HEK293 (cell line): ENCODE measurements at regions not wholly inside any gene's neighbourhood (a gene's known extent, or its start where the extent isn't known, plus 50 kb on each side); places are given as distances from the start of the nearest gene placed in this dataset.

Experiments
- CTCF ChIA-PET: fragments of 350-600 bp; formaldehyde crosslinking; extraction: SDS; loops from one replicate; lab custom pipeline; 2021; ENCODE audit warnings: antibody characterized with exemption; lab: Yijun Ruan, JAX
- POLR2A ChIA-PET: fragments of 300-600 bp; formaldehyde crosslinking; extraction: SDS; loops from one replicate; lab custom pipeline; 2020; ENCODE audit warnings: antibody characterized with exemption, inconsistent platforms; lab: Yijun Ruan, JAX
- H3K27ac ChIP-seq: fragments of 200-500 bp; sonication (Bioruptor generic); 2 replicates; pipeline ENCODE4 v1.5.1; 2014; ENCODE audit warnings: low read depth, low read length, control low read depth, inconsistent platforms; ENCODE audit errors: extremely low read depth
- H3K36me3 ChIP-seq, 2 experiments: fragments of 200-500 bp in 1 of 2; sonication (Bioruptor generic) in 1 of 2; 1 replicate in 1 of 2; 2 replicates in 1 of 2; pipeline ENCODE4 v1.5.1; 2014 to 2017; ENCODE audit warnings: inconsistent platforms in 2 of 2, low read length in 2 of 2; ENCODE audit not compliant: control insufficient read depth in 2 of 2, insufficient read depth in 1 of 2
- H3K4me1 ChIP-seq: fragments of 200-500 bp; sonication (Bioruptor generic); 2 replicates; pipeline ENCODE4 v1.5.1; 2014; ENCODE audit warnings: mild to moderate bottlenecking, low read length, inconsistent platforms; ENCODE audit not compliant: control insufficient read depth, insufficient read depth
- H3K4me3 ChIP-seq: 2 replicates; pipeline ENCODE4 v1.5.1; 2011; ENCODE audit warnings: low read depth, mild to moderate bottlenecking, control low read depth, low read length, moderate library complexity
- H3K9me3 ChIP-seq: fragments of 200-500 bp; sonication (Bioruptor generic); 2 replicates; pipeline ENCODE4 v1.5.1; 2014; ENCODE audit warnings: low read depth, low read length, inconsistent platforms; ENCODE audit not compliant: control insufficient read depth, insufficient read depth
- EGR2 ChIP-seq: fragments of 450-650 bp; formaldehyde crosslinking; IDR thresholded peaks from 2 replicates; pipeline ENCODE4 v1.5.1; 2016; ENCODE audit warnings: low read depth, missing biosample characterization, missing genetic modification characterization
- GFI1B ChIP-seq: fragments of 450-650 bp; formaldehyde crosslinking; IDR thresholded peaks from 2 replicates; pipeline ENCODE4 v1.5.1; 2016; ENCODE audit warnings: missing biosample characterization, missing genetic modification characterization
- HOXC10 ChIP-seq: sonication (generic); formaldehyde crosslinking; IDR thresholded peaks from 2 replicates; pipeline ENCODE4 v1.8.1; 2023; ENCODE audit warnings: mild to moderate bottlenecking, missing genetic modification reagents
- HOXD13 ChIP-seq: sonication (generic); formaldehyde crosslinking; IDR thresholded peaks from 2 replicates; pipeline ENCODE4 v1.8.0; 2022; ENCODE audit warnings: missing genetic modification reagents, borderline replicate concordance
- KLF10 ChIP-seq: fragments of 450-650 bp; IDR thresholded peaks from 2 replicates; pipeline ENCODE4 v1.5.1; 2018; ENCODE audit warnings: missing biosample characterization, mild to moderate bottlenecking, missing genetic modification characterization
- KLF16 ChIP-seq: fragments of 450-650 bp; formaldehyde crosslinking; IDR thresholded peaks from 2 replicates; pipeline ENCODE4 v1.5.1; 2017; ENCODE audit warnings: missing biosample characterization, missing genetic modification characterization
- MEIS1 ChIP-seq: sonication (generic); formaldehyde crosslinking; IDR thresholded peaks from 2 replicates; pipeline ENCODE4 v1.8.1; 2022; ENCODE audit warnings: missing genetic modification reagents, mild to moderate bottlenecking, borderline replicate concordance
- RBAK ChIP-seq: fragments of 450-650 bp; formaldehyde crosslinking; IDR thresholded peaks from 2 replicates; pipeline ENCODE4 v1.5.1; 2016; ENCODE audit warnings: missing biosample characterization, missing genetic modification characterization
- SP3 ChIP-seq: fragments of 450-650 bp; formaldehyde crosslinking; IDR thresholded peaks from 2 replicates; pipeline ENCODE4 v1.5.1; 2016; ENCODE audit warnings: missing biosample characterization, missing genetic modification characterization
- SP7 ChIP-seq: fragments of 450-650 bp; formaldehyde crosslinking; IDR thresholded peaks from 2 replicates; pipeline ENCODE4 v1.5.1; 2016; ENCODE audit warnings: missing biosample characterization, missing genetic modification characterization
- YY1 ChIP-seq: fragments of 450-650 bp; formaldehyde crosslinking; IDR thresholded peaks from 2 replicates; pipeline ENCODE4 v1.5.1; 2018; ENCODE audit warnings: missing biosample characterization, missing genetic modification characterization
- ZFHX2 ChIP-seq: fragments of 450-650 bp; formaldehyde crosslinking; conservative IDR thresholded peaks from 2 replicates; pipeline ENCODE4 v1.5.1; 2016; ENCODE audit warnings: missing biosample characterization, missing genetic modification characterization
- ZFP37 ChIP-seq: fragments of 450-650 bp; formaldehyde crosslinking; IDR thresholded peaks from 2 replicates; pipeline ENCODE4 v1.5.1; 2016; ENCODE audit warnings: missing biosample characterization, missing genetic modification characterization
- ZNF121 ChIP-seq: fragments of 450-650 bp; formaldehyde crosslinking; IDR thresholded peaks from 2 replicates; pipeline ENCODE4 v1.5.1; 2016; ENCODE audit warnings: missing biosample characterization, missing genetic modification characterization
- ZNF16 ChIP-seq: fragments of 450-650 bp; formaldehyde crosslinking; IDR thresholded peaks from 2 replicates; pipeline ENCODE4 v1.5.1; 2016; ENCODE audit warnings: low read depth, missing biosample characterization, missing genetic modification characterization
- ZNF2 ChIP-seq: fragments of 450-650 bp; formaldehyde crosslinking; IDR thresholded peaks from 2 replicates; pipeline ENCODE4 v1.5.1; 2016; ENCODE audit warnings: missing biosample characterization, missing genetic modification characterization
- ZNF221 ChIP-seq: fragments of 450-650 bp; formaldehyde crosslinking; IDR thresholded peaks from 2 replicates; pipeline ENCODE4 v1.5.1; 2017; ENCODE audit warnings: missing biosample characterization, missing genetic modification characterization, borderline replicate concordance
- ZNF37A ChIP-seq: fragments of 450-650 bp; IDR thresholded peaks from 2 replicates; pipeline ENCODE4 v1.5.1; 2018; ENCODE audit warnings: missing biosample characterization, missing genetic modification characterization
- ZNF416 ChIP-seq: fragments of 450-650 bp; formaldehyde crosslinking; IDR thresholded peaks from 2 replicates; pipeline ENCODE4 v1.5.1; 2016; ENCODE audit warnings: missing biosample characterization, missing genetic modification characterization
- ZNF514 ChIP-seq: fragments of 450-650 bp; formaldehyde crosslinking; IDR thresholded peaks from 2 replicates; pipeline ENCODE4 v1.5.1; 2016; ENCODE audit warnings: missing biosample characterization, missing genetic modification characterization
- ZNF623 ChIP-seq: fragments of 450-650 bp; formaldehyde crosslinking; IDR thresholded peaks from 2 replicates; pipeline ENCODE4 v1.5.1; 2016; ENCODE audit warnings: missing biosample characterization, missing genetic modification characterization
- ZNF664 ChIP-seq: fragments of 450-650 bp; formaldehyde crosslinking; IDR thresholded peaks from 2 replicates; pipeline ENCODE4 v1.5.1; 2016; ENCODE audit warnings: missing biosample characterization, missing genetic modification characterization
- ZNF791 ChIP-seq: fragments of 450-650 bp; formaldehyde crosslinking; IDR thresholded peaks from 2 replicates; pipeline ENCODE4 v1.5.1; 2016; ENCODE audit warnings: missing biosample characterization, missing genetic modification characterization
- ZNF792 ChIP-seq: fragments of 450-650 bp; formaldehyde crosslinking; IDR thresholded peaks from 2 replicates; pipeline ENCODE4 v1.5.1; 2016; ENCODE audit warnings: missing biosample characterization, missing genetic modification characterization
- TF ChIP-seq, protein P1 (sequence below): fragments of 450-650 bp; formaldehyde crosslinking; IDR thresholded peaks from 2 replicates; pipeline ENCODE4 v1.5.1; 2017; ENCODE audit warnings: missing biosample characterization, missing genetic modification characterization
- TF ChIP-seq, protein P2 (sequence below): fragments of 450-650 bp; formaldehyde crosslinking; IDR thresholded peaks from 2 replicates; pipeline ENCODE4 v1.5.1; 2017; ENCODE audit warnings: missing biosample characterization, missing genetic modification characterization
- TF ChIP-seq, protein P3 (sequence below): fragments of 450-650 bp; formaldehyde crosslinking; IDR thresholded peaks from 2 replicates; pipeline ENCODE4 v1.5.1; 2016; ENCODE audit warnings: missing biosample characterization, missing genetic modification characterization
- TF ChIP-seq, protein P4 (sequence below): fragments of 450-650 bp; formaldehyde crosslinking; IDR thresholded peaks from 2 replicates; pipeline ENCODE4 v1.5.1; 2016; ENCODE audit warnings: missing biosample characterization, missing genetic modification characterization

DNA sequence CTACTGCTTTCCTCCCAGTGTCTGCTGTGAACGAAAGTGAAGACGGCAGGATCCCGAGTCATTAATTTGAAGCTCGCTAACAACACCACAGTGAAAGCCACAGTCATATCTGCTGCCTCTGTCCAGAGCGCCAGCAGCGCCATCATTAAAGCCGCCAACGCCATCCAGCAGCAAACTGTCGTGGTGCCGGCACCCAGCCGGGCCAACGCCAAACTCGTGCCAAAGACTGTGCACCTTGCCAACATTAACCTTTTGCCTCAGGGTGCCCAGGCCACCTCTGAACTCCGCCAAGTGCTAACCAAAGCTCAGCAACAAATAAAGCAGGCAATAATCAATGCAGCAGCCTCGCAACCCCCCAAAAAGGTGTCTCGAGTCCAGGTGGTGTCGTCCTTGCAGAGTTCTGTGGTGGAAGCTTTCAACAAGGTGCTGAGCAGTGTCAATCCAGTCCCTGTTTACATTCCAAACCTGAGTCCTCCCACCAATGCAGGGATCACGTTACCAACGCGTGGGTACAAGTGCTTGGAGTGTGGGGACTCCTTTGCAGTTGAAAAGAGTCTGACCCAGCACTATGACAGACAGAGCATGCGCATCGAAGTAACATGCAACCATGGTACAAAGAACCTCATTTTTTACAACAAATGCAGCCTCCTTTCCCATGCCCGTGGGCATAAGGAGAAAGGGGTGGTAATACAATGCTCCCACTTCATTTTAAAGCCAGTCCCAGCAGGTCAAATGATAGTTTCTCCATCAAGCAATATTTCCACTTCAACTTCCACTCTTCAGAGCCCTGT is 94.8 kb upstream of the KCNMA1 start:
- POLR2A ChIA-PET = no interaction called here

DNA sequence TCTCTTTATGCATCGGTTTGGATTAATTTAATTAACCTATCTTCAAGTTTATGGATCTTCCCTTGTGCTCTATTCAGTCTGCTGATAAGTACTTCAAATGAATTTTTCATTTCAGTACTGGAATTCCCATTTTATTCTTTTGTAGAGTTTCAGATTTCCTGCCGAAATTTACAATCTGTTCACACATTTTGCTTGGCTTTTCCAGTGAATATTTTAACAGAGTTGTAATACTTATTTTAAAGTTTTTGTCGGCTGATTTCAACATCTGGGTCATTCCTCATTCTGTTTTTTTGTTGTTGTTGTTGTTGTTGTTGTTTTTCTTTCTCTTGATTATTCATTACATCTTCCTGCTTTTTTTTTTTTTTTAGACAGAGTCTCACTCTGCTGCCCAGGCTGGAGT is 89.9 kb upstream of the KCNMA1 start:
- CTCF ChIA-PET = no interaction called here
- no peak for TF ChIP-seq ZNF121 (tag by site-specific recombination)
- TF ChIP-seq ZNF792 (tag by site-specific recombination) = no peak
- TF ChIP-seq HOXD13 = no peak
- TF ChIP-seq ZNF16 (tag by site-specific recombination) = no peak
- TF ChIP-seq ZNF791 = no peak
- TF ChIP-seq ZNF221 = no peak
- TF ChIP-seq, protein P1, sequence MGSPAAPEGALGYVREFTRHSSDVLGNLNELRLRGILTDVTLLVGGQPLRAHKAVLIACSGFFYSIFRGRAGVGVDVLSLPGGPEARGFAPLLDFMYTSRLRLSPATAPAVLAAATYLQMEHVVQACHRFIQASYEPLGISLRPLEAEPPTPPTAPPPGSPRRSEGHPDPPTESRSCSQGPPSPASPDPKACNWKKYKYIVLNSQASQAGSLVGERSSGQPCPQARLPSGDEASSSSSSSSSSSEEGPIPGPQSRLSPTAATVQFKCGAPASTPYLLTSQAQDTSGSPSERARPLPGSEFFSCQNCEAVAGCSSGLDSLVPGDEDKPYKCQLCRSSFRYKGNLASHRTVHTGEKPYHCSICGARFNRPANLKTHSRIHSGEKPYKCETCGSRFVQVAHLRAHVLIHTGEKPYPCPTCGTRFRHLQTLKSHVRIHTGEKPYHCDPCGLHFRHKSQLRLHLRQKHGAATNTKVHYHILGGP (tag by site-specific recombination) = no peak
- TF ChIP-seq, protein P2, sequence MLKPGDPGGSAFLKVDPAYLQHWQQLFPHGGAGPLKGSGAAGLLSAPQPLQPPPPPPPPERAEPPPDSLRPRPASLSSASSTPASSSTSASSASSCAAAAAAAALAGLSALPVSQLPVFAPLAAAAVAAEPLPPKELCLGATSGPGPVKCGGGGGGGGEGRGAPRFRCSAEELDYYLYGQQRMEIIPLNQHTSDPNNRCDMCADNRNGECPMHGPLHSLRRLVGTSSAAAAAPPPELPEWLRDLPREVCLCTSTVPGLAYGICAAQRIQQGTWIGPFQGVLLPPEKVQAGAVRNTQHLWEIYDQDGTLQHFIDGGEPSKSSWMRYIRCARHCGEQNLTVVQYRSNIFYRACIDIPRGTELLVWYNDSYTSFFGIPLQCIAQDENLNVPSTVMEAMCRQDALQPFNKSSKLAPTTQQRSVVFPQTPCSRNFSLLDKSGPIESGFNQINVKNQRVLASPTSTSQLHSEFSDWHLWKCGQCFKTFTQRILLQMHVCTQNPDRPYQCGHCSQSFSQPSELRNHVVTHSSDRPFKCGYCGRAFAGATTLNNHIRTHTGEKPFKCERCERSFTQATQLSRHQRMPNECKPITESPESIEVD (tag by site-specific recombination) = no peak
- TF ChIP-seq KLF10 (tag by site-specific recombination) = no peak
- no peak for TF ChIP-seq ZNF2 (tag by site-specific recombination)
- no peak for TF ChIP-seq ZNF416
- Histone ChIP-seq H3K36me3 (no peaks in the 10 kb centered on the region), H3K4me3 (no peak overlapping the region), H3K4me1 (no peaks in the 10 kb centered on the region), H3K27ac (no peak overlapping the region), H3K9me3 (no peaks in the 10 kb centered on the region)
- POLR2A ChIA-PET = no interaction called here

More for the DNA sequence above, 94.8 kb upstream of the KCNMA1 start:
- H3K27ac ChIP-seq = no peak overlapping the region
- CTCF ChIA-PET = no interaction called here
- TF ChIP-seq ZNF623 (no peak), KLF16 (tag by site-specific recombination) (no peak), ZFP37 (tag by site-specific recombination) (no peak), ZFHX2 (tag by site-specific recombination) (peak; percentile 87), MEIS1 (no peak), HOXC10 (no peak), EGR2 (tag by site-specific recombination) (peak; percentile 91)
- H3K4me1 ChIP-seq = no peaks in the 10 kb centered on the region
- no peak overlapping the region for H3K4me3 ChIP-seq
- H3K9me3 ChIP-seq = no peaks in the 10 kb centered on the region
- H3K36me3 ChIP-seq = no peaks in the 10 kb centered on the region

DNA sequence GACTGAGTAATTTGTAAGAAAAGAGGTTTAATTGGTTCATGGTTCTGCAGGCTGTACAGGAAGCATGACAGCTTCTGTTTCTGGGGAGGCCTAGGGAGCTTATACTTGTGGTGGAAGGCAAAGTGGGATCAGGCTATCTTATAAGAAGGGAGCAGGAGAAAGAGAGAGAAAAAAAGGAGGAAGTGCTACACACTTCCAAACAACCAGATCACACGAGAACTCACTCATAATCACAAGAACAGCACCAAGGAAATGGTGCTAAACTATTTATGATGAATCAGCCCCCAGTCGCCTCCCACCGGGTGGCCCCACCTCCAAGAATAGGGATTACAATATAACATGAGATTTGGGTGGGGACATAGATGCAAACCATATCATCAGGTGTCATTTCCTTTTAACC is 89.1 kb upstream of the KCNMA1 start:
- Histone ChIP-seq H3K4me1 (no peaks in the 10 kb centered on the region), H3K27ac (no peak overlapping the region), H3K9me3 (no peaks in the 10 kb centered on the region), H3K4me3 (no peak overlapping the region), H3K36me3 (no peaks in the 10 kb centered on the region)
- ChIA-PET CTCF (no interaction called here), POLR2A (no interaction called here)
- TF ChIP-seq ZNF37A (tag by site-specific recombination) (no peak), YY1 (no peak), ZNF514 (tag by site-specific recombination) (no peak), SP7 (tag by site-specific recombination) (no peak), ZNF664 (tag by site-specific recombination) (no peak), GFI1B (tag by site-specific recombination) (no peak), SP3 (tag by site-specific recombination) (no peak), RBAK (tag by site-specific recombination) (no peak)
- TF ChIP-seq, protein P3, sequence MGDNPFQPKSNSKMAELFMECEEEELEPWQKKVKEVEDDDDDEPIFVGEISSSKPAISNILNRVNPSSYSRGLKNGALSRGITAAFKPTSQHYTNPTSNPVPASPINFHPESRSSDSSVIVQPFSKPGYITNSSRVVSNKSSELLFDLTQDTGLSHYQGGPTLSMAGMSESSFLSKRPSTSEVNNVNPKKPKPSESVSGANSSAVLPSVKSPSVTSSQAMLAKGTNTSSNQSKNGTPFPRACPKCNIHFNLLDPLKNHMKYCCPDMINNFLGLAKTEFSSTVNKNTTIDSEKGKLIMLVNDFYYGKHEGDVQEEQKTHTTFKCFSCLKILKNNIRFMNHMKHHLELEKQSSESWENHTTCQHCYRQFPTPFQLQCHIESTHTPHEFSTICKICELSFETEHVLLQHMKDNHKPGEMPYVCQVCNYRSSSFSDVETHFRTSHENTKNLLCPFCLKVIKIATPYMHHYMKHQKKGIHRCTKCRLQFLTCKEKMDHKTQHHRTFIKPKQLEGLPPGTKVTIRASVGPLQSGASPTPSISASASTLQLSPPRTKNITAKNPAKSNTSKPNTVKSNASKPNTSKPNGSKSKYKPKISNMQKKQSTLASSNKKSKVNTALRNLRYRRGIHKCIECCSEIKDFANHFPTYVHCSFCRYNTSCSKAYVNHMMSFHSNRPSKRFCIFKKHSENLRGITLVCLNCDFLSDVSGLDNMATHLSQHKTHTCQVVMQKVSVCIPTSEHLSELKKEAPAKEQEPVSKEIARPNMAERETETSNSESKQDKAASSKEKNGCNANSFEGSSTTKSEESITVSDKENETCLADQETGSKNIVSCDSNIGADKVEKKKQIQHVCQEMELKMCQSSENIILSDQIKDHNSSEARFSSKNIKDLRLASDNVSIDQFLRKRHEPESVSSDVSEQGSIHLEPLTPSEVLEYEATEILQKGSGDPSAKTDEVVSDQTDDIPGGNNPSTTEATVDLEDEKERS = no peak
- TF ChIP-seq, protein P4, sequence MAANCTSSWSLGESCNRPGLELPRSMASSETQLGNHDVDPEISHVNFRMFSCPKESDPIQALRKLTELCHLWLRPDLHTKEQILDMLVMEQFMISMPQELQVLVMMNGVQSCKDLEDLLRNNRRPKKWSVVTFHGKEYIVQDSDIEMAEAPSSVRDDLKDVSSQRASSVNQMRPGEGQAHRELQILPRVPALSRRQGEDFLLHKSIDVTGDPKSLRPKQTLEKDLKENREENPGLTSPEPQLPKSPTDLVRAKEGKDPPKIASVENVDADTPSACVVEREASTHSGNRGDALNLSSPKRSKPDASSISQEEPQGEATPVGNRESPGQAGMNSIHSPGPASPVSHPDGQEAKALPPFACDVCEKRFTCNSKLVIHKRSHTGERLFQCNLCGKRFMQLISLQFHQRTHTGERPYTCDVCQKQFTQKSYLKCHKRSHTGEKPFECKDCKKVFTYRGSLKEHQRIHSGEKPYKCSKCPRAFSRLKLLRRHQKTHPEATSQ = no peak
